Ectodermal cell (in vitro differentiated cells): ENCODE measurements at regions not wholly inside any gene's neighbourhood (a gene's known extent, or its start where the extent isn't known, plus 50 kb on each side); places are given as distances from the start of the nearest gene placed in this dataset.
"Not testable (repeated sequence)": the region's sequence is repeated elsewhere in the genome, so short reads cannot be mapped to it uniquely, and the experiment has no call there.

ENCODE experiments used
- H3K27ac ChIP-seq: 2 replicates; pipeline ENCODE4 v1.7.0; 2013; ENCODE audit warnings: mild to moderate bottlenecking, low read depth, low read length; ENCODE audit not compliant: insufficient read depth, poor library complexity, severe bottlenecking
- H3K27me3 ChIP-seq: 2 replicates; pipeline ENCODE4 v1.7.0; 2013; ENCODE audit warnings: mild to moderate bottlenecking, low read length; ENCODE audit not compliant: insufficient read depth, control insufficient read depth, poor library complexity, severe bottlenecking
- H3K36me3 ChIP-seq: one replicate; pipeline ENCODE4 v1.7.0; 2013; ENCODE audit warnings: low read length; ENCODE audit not compliant: control insufficient read depth, insufficient read depth
- H3K4me1 ChIP-seq: one replicate; pipeline ENCODE4 v1.7.0; 2013; ENCODE audit warnings: low read length; ENCODE audit not compliant: control insufficient read depth, insufficient read depth
- H3K4me3 ChIP-seq: 2 replicates; pipeline ENCODE4 v1.7.0; 2013; ENCODE audit warnings: low read depth, low read length, control low read depth; ENCODE audit not compliant: insufficient read depth
- H3K9me3 ChIP-seq: 2 replicates; pipeline ENCODE4 v1.7.0; 2013; ENCODE audit warnings: mild to moderate bottlenecking, low read length, moderate library complexity; ENCODE audit not compliant: control insufficient read depth
- WGBS, 2 experiments: methylation state at CpG; one replicate each; pipeline ENCODE4 v1.1.7; 2013; ENCODE audit warnings: missing lambda C conversion rate in 2 of 2; 5-methylcytosine and 5-hydroxymethylcytosine counted together

GRCh38 chr14:48731260-48731659 is 854.9 kb downstream of the RPS29 start:
- Histone ChIP-seq H3K27ac (no peak overlapping the region), H3K4me1 (no peaks in the 10 kb centered on the region), H3K36me3 (no peaks in the 10 kb centered on the region), H3K4me3 (no peak overlapping the region), H3K9me3 (no peaks in the 10 kb centered on the region), H3K27me3 (no peaks in the 10 kb centered on the region)
- 91 to 93% methylated on average over 2 of the region's 2 CpGs for WGBS, 2 experiments

GRCh38 chr14:48726080-48726642 is 860.0 kb downstream of the RPS29 start:
- Histone ChIP-seq H3K27ac (no peak overlapping the region), H3K36me3 (no peaks in the 10 kb centered on the region), H3K4me3 (no peak overlapping the region), H3K27me3 (no peaks in the 10 kb centered on the region), H3K4me1 (no peaks in the 10 kb centered on the region), H3K9me3 (no peaks in the 10 kb centered on the region)
- WGBS, 2 experiments, result 96% methylated on average over 6 of the region's 6 CpGs

GRCh38 chr14:48725051-48725734 is 861.0 kb downstream of the RPS29 start:
- Histone ChIP-seq H3K27me3 (no peaks in the 10 kb centered on the region), H3K4me1 (no peaks in the 10 kb centered on the region), H3K36me3 (no peaks in the 10 kb centered on the region), H3K4me3 (no peak overlapping the region), H3K9me3 (no peaks in the 10 kb centered on the region), H3K27ac (no peak overlapping the region)
- 84 to 94% methylated on average over 2 to 6 of the region's 6 CpGs for WGBS, 2 experiments

GRCh38 chr14:48723841-48724495 is 862.2 kb downstream of the RPS29 start:
- WGBS, 2 experiments, result 80% methylated on average over 1 of the region's 1 CpG; no CpG with 5 or more reads in 1 of the 2 experiments
- no peaks in the 10 kb centered on the region for H3K9me3 ChIP-seq
- no peaks in the 10 kb centered on the region for H3K36me3 ChIP-seq
- H3K4me3 ChIP-seq, result no peak overlapping the region
- no peaks in the 10 kb centered on the region for H3K4me1 ChIP-seq
- no peaks in the 10 kb centered on the region for H3K27me3 ChIP-seq
- H3K27ac ChIP-seq, result no peak overlapping the region

GRCh38 chr14:48714366-48714765 is 871.8 kb downstream of the RPS29 start:
- Histone ChIP-seq H3K9me3 (no peaks in the 10 kb centered on the region), H3K27me3 (no peaks in the 10 kb centered on the region), H3K4me3 (no peak overlapping the region), H3K36me3 (no peaks in the 10 kb centered on the region), H3K4me1 (no peaks in the 10 kb centered on the region), H3K27ac (no peak overlapping the region)
- 92 to 99% methylated on average over 7 of the region's 7 CpGs for WGBS, 2 experiments

- Histone ChIP-seq H3K27me3 (no peaks in the 10 kb centered on the region), H3K4me3 (no peak overlapping the region), H3K27ac (no peak overlapping the region), H3K9me3 (no peaks in the 10 kb centered on the region), H3K4me1 (no peaks in the 10 kb centered on the region), H3K36me3 (no peaks in the 10 kb centered on the region)
- WGBS, 2 experiments, result 83 to 100% methylated on average over 1 of the region's 1 CpG
Measured at GRCh38 chr14:48710133-48710532, 876.0 kb downstream of the RPS29 start.

- Histone ChIP-seq H3K36me3 (no peaks in the 10 kb centered on the region), H3K27ac (no peak overlapping the region), H3K9me3 (no peaks in the 10 kb centered on the region), H3K4me1 (no peaks in the 10 kb centered on the region), H3K27me3 (no peaks in the 10 kb centered on the region), H3K4me3 (no peak overlapping the region)
- WGBS, 2 experiments, result 80% methylated on average over 1 of the region's 1 CpG; no CpG with 5 or more reads in 1 of the 2 experiments
Measured at GRCh38 chr14:48709277-48709785, 876.8 kb downstream of the RPS29 start.

GRCh38 chr14:48704639-48705038 is 881.5 kb downstream of the RPS29 start:
- Histone ChIP-seq H3K27ac (no peak overlapping the region), H3K4me1 (no peaks in the 10 kb centered on the region)

GRCh38 chr14:48703728-48704467 is 882.3 kb downstream of the RPS29 start:
- H3K4me3 ChIP-seq, result no peak overlapping the region
- H3K4me1 ChIP-seq, result no peaks in the 10 kb centered on the region
- H3K27me3 ChIP-seq, result no peaks in the 10 kb centered on the region
- 89 to 100% methylated on average over 2 of the region's 2 CpGs for WGBS, 2 experiments
- H3K27ac ChIP-seq, result no peak overlapping the region
- no peaks in the 10 kb centered on the region for H3K36me3 ChIP-seq
- H3K9me3 ChIP-seq, result no peaks in the 10 kb centered on the region

More at GRCh38 chr14:48704639-48705038, 881.5 kb downstream of the RPS29 start:
- Histone ChIP-seq H3K27me3 (no peaks in the 10 kb centered on the region), H3K9me3 (no peaks in the 10 kb centered on the region), H3K4me3 (no peak overlapping the region), H3K36me3 (no peaks in the 10 kb centered on the region)

GRCh38 chr14:48697362-48697761 is 888.8 kb downstream of the RPS29 start:
- not testable (repeated sequence) for H3K27me3 ChIP-seq
- 91 to 92% methylated on average over 6 of the region's 6 CpGs for WGBS, 2 experiments

More at GRCh38 chr14:48697362-48697761, 888.8 kb downstream of the RPS29 start:
- not testable (repeated sequence) for H3K27ac ChIP-seq, H3K36me3 ChIP-seq, H3K4me3 ChIP-seq, H3K9me3 ChIP-seq, H3K4me1 ChIP-seq
